NB4 (cell line): ENCODE measurements at regions not wholly inside any gene's neighbourhood (a gene's known extent, or its start where the extent isn't known, plus 50 kb on each side); places are given as distances from the start of the nearest gene placed in this dataset.

Source experiments
- CTCF ChIP-seq: IDR thresholded peaks from one replicate; pipeline ENCODE4 v1.5.1; 2012; ENCODE audit warnings: low read depth, low read length
- MAX ChIP-seq: IDR thresholded peaks from 2 replicates; pipeline ENCODE4 v1.6.1; 2011; ENCODE audit warnings: low read depth, low read length
- MYC ChIP-seq: IDR thresholded peaks from 2 replicates; pipeline ENCODE4 v1.6.1; 2011; ENCODE audit warnings: low read depth, low read length

- TF ChIP-seq CTCF: no peak
- TF ChIP-seq MAX: no peak
- no peak for TF ChIP-seq MYC
Observed at GRCh38 chr14:76584271-76584702, 177.0 kb upstream of the VASH1 start.
